Stimulated activated effector memory CD8-positive, alpha-beta T cell treated with anti-CD3 and anti-CD28 coated beads, Interleukin-12 subunit alpha, Interleukin-12 subunit beta, amount 100 ng/mL, for 72 hours (primary cell): ENCODE measurements at regions not wholly inside any gene's neighbourhood (a gene's known extent, or its start where the extent isn't known, plus 50 kb on each side); places are given as distances from the start of the nearest gene placed in this dataset.
A peak's percentile ranks its signal among the peaks of the same experiment; 100 is the strongest.

Source experiments
- ATAC-seq: fragments of 150-1000 bp; cut with Tn5 transposase; 2 replicates; pipeline ENCODE4 v1.10.0; 2021
- DNase-seq, 2 donors: peaks; one replicate each; pipeline ENCODE4 v3.0.0; 2021 to 2022; ENCODE audit warnings: low spot score in 2 of 2
- H3K27ac Mint-ChIP-seq: one replicate; pipeline ENCODE4 v1.8.0; 2022; ENCODE audit warnings: mild to moderate bottlenecking, mixed read lengths
- H3K36me3 Mint-ChIP-seq: one replicate; pipeline ENCODE4 v1.8.0; 2022; ENCODE audit warnings: mild to moderate bottlenecking, mixed read lengths
- H3K4me1 Mint-ChIP-seq: one replicate; pipeline ENCODE4 v1.8.0; 2022; ENCODE audit warnings: mixed read lengths
- H3K4me3 Mint-ChIP-seq: one replicate; pipeline ENCODE4 v1.8.0; 2022; ENCODE audit warnings: mild to moderate bottlenecking, mixed read lengths
- H3K9me3 Mint-ChIP-seq: one replicate; pipeline ENCODE4 v1.8.0; 2022; ENCODE audit warnings: mixed read lengths

DNA sequence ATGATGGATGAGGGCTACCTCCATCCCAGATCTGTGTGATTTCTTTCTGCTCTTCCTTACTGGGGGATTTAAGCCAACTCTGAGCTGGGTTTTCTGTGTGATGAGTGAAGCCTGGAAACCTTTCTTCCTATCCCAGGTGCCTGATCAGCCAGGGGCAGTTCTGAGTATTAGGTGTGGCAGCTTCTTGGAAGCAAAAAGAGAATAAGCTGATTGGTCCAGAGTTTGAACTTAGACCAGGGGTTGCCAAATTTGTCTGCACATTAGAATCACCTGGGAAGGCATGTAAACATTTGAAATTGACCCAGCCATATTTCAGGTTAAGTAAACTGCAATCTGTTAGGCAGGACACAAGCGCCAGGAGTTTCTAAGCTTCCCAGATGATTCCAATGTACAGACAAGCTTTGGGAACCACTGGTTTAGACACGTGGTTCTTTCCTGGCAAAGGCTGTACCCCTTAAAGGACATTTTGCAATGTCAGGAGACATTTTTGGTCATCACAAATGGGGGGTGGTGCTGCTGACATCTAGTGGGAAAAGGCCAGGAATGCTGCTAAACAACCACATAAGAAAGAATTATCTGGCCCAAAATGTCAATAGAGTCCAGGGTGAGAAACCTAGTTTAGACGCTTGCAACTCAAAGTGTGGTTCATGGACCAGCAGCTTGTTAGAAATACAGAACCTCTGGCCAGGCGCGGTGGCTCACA lies 160.5 kb upstream of the GHITM start:
- H3K27ac Mint-ChIP-seq = no peak overlapping the region
- DNase-seq (no peak), ATAC-seq (no peak)
- no peaks in the 10 kb centered on the region for H3K36me3 Mint-ChIP-seq
- H3K4me3 Mint-ChIP-seq = no peak overlapping the region
- H3K4me1 Mint-ChIP-seq = no peaks in the 10 kb centered on the region
- H3K9me3 Mint-ChIP-seq = no peaks in the 10 kb centered on the region

DNA sequence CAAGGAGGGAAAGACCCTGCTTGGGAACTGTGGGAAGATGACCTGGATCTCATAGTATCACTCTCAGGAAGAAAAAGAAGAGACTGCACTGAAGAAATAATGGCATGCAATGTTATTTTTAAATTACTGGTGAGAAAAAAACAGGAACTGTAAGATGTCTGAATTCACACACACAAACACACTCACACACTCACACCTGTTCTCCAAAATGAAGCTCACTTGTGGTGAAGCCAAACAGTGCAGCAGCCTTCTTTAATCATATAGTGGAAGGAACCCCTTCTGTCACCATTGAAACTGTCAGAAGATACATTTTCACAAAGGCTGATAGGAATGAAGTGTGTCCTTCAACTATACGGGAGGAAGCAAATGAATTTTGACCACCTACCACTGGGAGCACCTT lies 156.5 kb upstream of the GHITM start:
- Mint-ChIP-seq H3K4me3 (no peak overlapping the region), H3K9me3 (no peaks in the 10 kb centered on the region), H3K36me3 (no peaks in the 10 kb centered on the region), H3K27ac (no peak overlapping the region), H3K4me1 (no peaks in the 10 kb centered on the region)
- ATAC-seq (no peak), DNase-seq (no peak)

DNA sequence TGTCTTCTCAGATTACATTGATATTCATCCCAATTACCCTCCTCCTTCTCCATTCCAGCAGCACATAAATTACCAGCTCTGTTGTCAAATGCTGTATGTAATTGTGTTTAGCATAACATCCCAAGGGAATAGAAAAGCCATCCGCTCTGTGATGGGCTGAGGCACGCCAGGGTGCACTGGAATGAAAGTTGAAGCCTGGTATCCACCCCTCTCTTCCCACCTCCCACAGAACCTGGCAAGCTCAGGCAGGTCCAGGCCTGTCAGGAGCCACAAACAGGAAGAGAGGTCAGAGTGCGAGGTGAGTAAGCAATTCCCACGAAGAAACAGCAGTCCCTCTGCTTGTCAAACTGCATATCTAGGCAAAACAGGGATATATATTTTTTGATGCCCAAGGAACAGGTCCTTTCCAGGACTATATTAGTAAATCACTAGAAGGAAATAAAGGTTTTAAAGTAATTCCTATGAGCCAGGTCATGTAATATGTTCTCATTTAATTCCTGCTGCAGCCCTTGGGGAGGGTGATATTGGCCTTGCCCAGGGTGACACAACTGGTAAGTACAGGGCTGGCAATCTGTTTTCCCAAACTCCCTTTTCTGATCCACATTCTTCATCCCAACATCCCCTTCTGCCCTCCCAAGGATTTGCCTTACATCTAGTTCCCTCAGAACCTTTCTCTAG lies 155.6 kb upstream of the GHITM start:
- DNase-seq = no peak
- Mint-ChIP-seq H3K4me1 (no peaks in the 10 kb centered on the region), H3K9me3 (no peaks in the 10 kb centered on the region), H3K27ac (no peak overlapping the region), H3K36me3 (no peaks in the 10 kb centered on the region), H3K4me3 (no peak overlapping the region)
- ATAC-seq = no peak

DNA sequence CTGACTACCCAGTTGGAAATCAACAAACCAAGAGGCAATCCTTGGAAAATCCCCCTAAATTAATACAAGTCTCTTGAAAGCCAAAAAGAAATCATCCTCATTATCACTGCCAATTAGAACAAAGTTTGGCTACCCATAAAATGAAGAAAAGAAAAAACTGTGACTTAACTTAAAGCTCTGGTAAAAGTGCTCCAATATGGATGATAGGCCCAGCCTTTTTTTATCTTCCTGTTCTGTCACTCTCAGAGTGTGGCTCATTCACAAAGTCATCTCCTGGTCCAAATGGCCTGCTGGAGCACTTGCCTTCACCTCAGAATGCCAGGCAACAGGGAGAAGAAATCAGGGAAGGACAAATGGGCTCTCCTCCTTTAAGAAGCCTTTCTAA lies 155.1 kb upstream of the GHITM start:
- no peaks in the 10 kb centered on the region for H3K36me3 Mint-ChIP-seq
- no peak for ATAC-seq
- peaks cover under 1% of the 10 kb centered on the region for H3K9me3 Mint-ChIP-seq
- no peak overlapping the region for H3K27ac Mint-ChIP-seq
- H3K4me1 Mint-ChIP-seq = no peaks in the 10 kb centered on the region
- DNase-seq = no peak
- H3K4me3 Mint-ChIP-seq = no peak overlapping the region

DNA sequence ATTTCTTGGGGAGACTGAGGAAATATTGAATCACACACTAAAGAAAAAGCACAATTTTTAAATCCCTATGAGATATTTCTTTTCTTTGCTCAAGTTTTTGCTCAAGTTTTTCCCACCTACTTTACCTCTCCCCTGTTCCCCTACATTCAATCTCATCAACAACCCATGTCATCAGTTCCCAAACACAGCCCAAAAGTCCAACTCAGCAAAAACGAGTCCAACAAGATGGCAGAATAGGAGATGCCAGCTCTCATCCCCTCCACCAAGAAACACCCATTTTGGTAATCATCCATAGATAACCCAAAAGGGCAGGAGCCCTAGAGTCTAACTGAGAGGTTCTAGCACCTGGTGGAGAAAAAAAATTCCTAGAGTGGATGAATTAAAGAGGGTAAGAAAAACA lies 152.5 kb upstream of the GHITM start:
- no peak for ATAC-seq
- H3K4me3 Mint-ChIP-seq = no peak overlapping the region
- H3K9me3 Mint-ChIP-seq = peaks cover 2% of the 10 kb centered on the region
- no peaks in the 10 kb centered on the region for H3K4me1 Mint-ChIP-seq
- no peaks in the 10 kb centered on the region for H3K36me3 Mint-ChIP-seq
- no peak overlapping the region for H3K27ac Mint-ChIP-seq
- DNase-seq = no peak

DNA sequence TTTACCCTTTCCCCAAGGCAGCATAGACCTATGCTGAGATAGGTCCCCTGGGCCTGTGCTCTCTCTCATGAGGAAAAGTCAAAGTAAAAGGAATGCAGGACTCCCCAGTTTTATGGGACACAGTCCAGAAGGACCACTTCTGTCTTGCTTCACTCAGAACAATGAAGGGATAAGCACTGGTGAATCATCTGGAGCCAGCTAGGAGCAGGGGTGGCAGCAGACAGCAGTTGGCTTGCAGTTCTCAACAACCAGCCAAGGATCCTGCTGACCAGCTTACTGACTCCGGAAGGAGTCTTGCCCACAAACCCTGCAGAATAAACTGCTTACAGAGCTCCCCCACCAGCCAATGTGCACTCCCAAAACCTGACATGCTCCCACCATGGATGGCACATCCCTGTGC lies 152.1 kb upstream of the GHITM start:
- Mint-ChIP-seq H3K4me3 (no peak overlapping the region), H3K36me3 (no peaks in the 10 kb centered on the region), H3K4me1 (no peaks in the 10 kb centered on the region), H3K9me3 (peaks cover 2% of the 10 kb centered on the region), H3K27ac (no peak overlapping the region)
- DNase-seq = no peak
- ATAC-seq = no peak

DNA sequence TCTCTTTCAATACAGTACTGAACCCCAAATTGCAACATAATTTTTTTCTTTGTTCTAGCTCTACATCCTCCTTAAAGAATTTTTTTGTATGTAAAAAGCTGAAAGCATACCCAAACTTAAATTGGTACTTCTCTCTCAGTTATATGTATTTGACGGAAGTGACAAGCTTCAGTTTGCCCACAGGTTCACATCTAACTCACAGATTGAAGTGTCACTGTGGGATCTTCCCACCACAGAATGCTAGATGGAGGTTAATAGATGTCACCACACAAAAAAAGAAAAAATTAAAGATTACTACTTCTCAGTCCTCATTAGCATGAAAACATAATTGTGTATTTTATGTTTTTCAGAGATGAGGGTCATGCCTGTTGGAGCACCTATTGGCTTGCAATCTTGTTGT lies 150.9 kb upstream of the GHITM start:
- H3K4me1 Mint-ChIP-seq = no peaks in the 10 kb centered on the region
- H3K9me3 Mint-ChIP-seq = peaks cover 2% of the 10 kb centered on the region
- ATAC-seq (no peak), DNase-seq (no peak)
- no peak overlapping the region for H3K27ac Mint-ChIP-seq
- no peak overlapping the region for H3K4me3 Mint-ChIP-seq
- H3K36me3 Mint-ChIP-seq = no peaks in the 10 kb centered on the region

DNA sequence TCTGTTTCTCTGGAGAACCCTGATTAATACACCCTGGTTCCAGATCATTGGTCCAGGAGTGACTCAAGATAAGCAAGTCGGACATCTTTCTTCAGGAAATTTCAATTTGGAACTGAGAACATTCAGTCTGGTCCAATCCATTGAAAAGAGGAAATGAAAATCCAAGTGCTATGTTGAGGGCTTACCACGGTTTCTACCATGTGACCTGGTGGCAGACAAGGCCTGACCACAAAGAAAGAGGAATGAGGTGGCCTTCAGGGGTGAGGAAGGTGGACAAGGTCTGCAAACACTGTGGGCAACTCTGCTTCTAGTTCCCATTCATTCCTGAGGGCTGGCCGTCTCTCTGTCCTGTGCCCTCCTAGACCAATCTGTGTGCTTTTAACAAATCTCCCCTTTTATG lies 149.2 kb upstream of the GHITM start:
- peaks cover 2% of the 10 kb centered on the region for H3K9me3 Mint-ChIP-seq
- no peak overlapping the region for H3K4me3 Mint-ChIP-seq
- H3K4me1 Mint-ChIP-seq = no peaks in the 10 kb centered on the region
- DNase-seq = no peak
- ATAC-seq = peak; percentile 17
- no peak overlapping the region for H3K27ac Mint-ChIP-seq
- H3K36me3 Mint-ChIP-seq = no peaks in the 10 kb centered on the region

DNA sequence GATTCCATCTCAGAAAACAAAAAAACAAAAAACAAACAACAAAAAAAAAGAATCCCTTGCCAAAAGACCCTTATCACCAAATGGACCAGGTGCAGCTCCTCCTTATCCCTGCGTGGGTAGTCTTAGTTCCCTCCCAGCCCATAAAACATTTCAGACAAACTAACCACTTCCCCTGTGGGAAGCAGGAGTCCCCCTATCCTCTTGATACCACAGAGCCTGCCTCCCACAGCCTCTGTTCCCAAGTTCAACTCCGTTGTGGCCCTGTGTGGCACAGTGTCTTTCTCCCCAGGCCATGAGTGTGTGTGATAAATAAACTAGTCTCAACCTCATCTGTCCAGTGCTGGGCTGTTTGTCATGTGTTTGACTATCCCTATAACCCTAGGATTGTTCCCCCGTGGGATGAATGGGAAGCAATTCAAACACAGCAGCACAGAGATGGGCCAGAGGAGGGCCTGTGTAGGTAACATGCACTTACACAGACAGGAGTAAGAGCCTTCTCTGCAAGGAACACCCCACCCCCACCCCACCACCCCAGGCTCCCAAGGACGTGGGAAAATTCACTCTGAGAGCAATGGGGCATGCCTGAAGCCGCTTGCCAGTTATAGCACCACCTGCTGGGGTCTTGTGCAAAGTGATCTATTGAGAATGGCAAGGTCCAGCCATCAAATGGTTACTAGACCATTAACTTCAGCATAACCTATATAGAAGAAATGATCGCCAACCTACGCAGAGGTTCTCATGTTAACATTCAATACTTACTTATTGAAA lies 147.1 kb upstream of the GHITM start:
- Mint-ChIP-seq H3K4me1 (no peaks in the 10 kb centered on the region), H3K36me3 (no peaks in the 10 kb centered on the region), H3K27ac (no peak overlapping the region), H3K9me3 (peaks cover 2% of the 10 kb centered on the region), H3K4me3 (no peak overlapping the region)
- peak; percentile 29 for ATAC-seq
- no peak for DNase-seq

DNA sequence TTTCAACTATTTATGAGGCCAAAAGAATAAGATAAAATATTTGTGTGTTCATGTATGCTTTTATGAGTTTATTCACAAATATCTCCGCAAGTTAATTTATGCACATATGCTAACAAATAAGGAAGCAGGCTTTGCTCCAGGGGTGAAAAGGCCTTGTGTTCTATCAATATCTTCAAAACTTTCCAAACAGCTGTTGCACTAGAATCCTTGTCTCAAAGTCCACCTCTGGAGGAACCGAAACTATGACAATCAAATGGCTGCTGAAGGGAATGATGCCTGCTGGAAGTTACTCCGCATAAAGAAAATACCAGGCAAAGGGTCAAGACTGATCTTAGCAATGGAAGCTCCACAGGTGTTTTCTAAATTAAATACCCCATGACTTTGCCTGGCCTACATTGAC lies 145.0 kb upstream of the GHITM start:
- Mint-ChIP-seq H3K4me1 (no peaks in the 10 kb centered on the region), H3K36me3 (no peaks in the 10 kb centered on the region), H3K4me3 (no peak overlapping the region), H3K27ac (no peak overlapping the region), H3K9me3 (peaks cover 1% of the 10 kb centered on the region)
- DNase-seq (no peak), ATAC-seq (no peak)

DNA sequence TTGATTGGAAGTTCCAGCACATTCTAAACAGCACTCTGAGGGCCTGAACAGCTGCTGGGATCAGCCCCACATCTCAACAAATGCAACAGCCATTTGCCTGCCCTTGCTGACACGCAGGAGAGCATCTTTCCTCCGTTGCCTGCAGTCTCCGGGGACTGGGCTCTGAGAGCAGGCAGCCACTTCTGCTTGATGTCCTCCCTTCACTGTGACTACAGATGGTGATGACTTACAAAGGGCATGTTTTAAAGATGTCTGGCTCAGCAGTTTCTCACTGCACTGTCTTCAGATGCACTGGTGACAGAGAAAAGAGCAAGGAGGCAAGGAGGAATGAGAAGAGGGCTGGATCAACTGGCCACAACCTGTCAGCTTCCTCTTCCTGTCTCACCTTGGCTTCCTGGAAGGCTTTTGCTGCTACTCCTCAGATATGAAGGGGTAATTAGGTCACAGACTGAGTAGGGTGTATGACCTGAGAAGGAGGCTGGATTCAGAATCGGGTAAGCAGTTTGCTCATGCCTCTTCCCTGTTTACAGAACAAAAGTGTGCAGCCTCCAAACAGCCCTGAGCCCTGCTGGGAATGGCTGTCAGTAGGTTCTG lies 143.5 kb upstream of the GHITM start:
- Mint-ChIP-seq H3K4me3 (no peak overlapping the region), H3K27ac (no peak overlapping the region), H3K36me3 (no peaks in the 10 kb centered on the region), H3K4me1 (no peaks in the 10 kb centered on the region), H3K9me3 (no peaks in the 10 kb centered on the region)
- ATAC-seq = no peak
- DNase-seq = no peak

DNA sequence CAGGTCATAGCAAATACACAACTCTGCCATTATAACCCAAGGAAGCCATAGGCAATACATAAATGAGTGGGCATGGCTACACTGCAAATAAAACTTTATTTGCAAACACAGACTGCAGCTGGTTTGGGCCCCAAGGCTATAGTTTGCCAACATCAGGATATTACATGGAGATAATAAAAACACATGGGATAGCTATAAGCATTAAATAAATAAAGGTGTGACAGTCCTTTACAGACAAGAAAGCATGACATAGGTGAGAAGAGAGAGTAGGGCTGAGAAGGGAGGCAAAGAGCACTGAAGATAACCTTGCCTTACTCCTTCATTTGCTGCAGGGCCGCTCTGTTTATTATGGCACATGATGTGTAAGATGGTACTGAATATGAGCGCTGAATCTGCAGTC lies 135.1 kb upstream of the GHITM start:
- Mint-ChIP-seq H3K9me3 (no peaks in the 10 kb centered on the region), H3K4me1 (no peaks in the 10 kb centered on the region), H3K27ac (no peak overlapping the region), H3K36me3 (no peaks in the 10 kb centered on the region), H3K4me3 (no peak overlapping the region)
- no peak for DNase-seq
- no peak for ATAC-seq

DNA sequence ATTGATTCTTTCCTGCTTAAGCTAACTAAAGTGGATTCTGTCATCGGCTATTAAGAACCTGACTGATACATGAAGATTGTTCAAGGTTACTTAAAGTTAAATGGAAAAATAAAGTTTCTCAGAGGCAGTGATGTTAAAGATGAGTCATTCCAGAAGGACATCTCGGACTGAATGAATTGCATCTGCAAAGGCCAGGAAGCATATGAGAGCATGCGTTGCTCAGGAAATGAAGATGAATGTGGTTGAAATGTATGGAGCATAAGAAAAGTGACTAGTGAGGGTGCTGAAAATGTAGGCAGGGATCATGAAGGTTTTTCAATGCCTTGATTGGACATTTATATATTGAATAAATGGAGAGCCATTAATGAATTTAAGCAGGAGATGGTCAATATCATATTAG lies 133.9 kb upstream of the GHITM start:
- Mint-ChIP-seq H3K27ac (no peak overlapping the region), H3K9me3 (no peaks in the 10 kb centered on the region), H3K36me3 (no peaks in the 10 kb centered on the region), H3K4me3 (no peak overlapping the region), H3K4me1 (no peaks in the 10 kb centered on the region)
- ATAC-seq = no peak
- no peak for DNase-seq

DNA sequence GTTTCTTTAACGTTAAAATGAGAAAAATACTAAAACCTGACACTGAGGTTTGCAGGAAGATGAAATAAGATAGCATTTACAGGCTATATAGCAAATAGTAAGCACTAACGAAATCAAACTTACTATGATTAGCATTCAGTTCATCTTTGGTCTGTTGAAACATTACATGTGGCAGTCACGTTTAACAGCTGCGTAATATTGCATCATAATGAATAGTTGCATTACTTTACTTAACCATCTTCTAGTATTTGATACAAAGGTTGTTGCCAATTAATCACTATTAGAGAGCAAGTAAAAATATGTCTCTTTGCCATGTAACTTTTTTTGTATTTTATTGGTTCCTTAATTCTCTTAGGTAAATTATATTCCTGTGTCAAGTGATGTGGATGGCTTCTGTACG lies 131.8 kb upstream of the GHITM start:
- H3K9me3 Mint-ChIP-seq = no peaks in the 10 kb centered on the region
- H3K27ac Mint-ChIP-seq = no peak overlapping the region
- H3K4me3 Mint-ChIP-seq = no peak overlapping the region
- ATAC-seq = no peak
- H3K4me1 Mint-ChIP-seq = no peaks in the 10 kb centered on the region
- no peak for DNase-seq
- no peaks in the 10 kb centered on the region for H3K36me3 Mint-ChIP-seq

DNA sequence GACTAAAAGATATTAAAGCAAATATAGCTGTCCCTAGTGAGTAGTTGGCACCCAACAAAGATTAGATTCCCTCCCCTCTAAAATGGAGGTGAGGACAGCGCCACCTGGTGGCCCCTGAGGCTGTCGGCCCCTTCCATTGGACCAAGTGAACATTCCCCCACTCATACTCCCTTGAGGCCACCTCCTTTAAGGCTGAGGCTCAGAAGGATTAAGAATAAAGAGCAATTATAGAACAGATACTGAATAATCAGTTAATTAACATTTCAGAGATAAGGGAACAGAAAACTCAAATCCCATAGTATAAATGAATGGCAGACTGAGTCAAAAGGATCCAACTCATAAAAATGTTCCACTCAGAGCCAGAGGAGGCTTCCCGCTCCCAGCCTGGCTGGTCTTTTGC lies 130.4 kb upstream of the GHITM start:
- no peak overlapping the region for H3K27ac Mint-ChIP-seq
- H3K9me3 Mint-ChIP-seq = no peaks in the 10 kb centered on the region
- H3K36me3 Mint-ChIP-seq = no peaks in the 10 kb centered on the region
- H3K4me3 Mint-ChIP-seq = no peak overlapping the region
- ATAC-seq (no peak), DNase-seq (peak; percentile 18 to 65)
- H3K4me1 Mint-ChIP-seq = no peaks in the 10 kb centered on the region

DNA sequence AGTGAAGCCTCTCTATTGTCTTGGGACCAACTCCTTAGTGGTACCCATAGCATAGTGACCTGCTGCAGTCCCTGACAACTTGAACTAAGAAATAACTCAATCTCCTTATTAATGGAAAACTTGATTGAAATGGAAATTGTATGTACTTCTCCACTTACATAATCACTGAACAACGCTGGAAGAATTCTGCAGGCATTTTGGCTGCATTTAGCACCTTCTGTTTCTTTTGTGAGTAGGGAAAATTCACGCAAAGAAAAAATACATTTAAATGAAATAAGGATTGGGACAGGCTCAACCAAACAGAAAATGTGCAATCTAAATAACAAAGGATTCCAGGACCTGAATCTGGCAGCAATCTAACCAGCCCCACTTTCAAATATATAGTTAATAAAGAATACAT lies 126.9 kb upstream of the GHITM start:
- no peaks in the 10 kb centered on the region for H3K4me1 Mint-ChIP-seq

More for the DNA sequence above, 126.9 kb upstream of the GHITM start:
- ATAC-seq (no peak), DNase-seq (no peak)
- no peak overlapping the region for H3K4me3 Mint-ChIP-seq
- no peak overlapping the region for H3K27ac Mint-ChIP-seq
- no peaks in the 10 kb centered on the region for H3K36me3 Mint-ChIP-seq
- no peaks in the 10 kb centered on the region for H3K9me3 Mint-ChIP-seq
